Thymus (tissue), 11 donors: ENCODE measurements at regions not wholly inside any gene's neighbourhood (a gene's known extent, or its start where the extent isn't known, plus 50 kb on each side); places are given as distances from the start of the nearest gene placed in this dataset.
A peak's percentile ranks its signal among the peaks of the same experiment; 100 is the strongest.
"Not testable (repeated sequence)": the region's sequence is repeated elsewhere in the genome, so short reads cannot be mapped to it uniquely, and the experiment has no call there.

Experiments used
- DNase-seq, 9 donors: peaks; one replicate each; pipeline ENCODE4 v3.0.0-alpha.2; 2013; ENCODE audit warnings: low spot score in 9 of 9, low read depth in 6 of 9, missing footprints in 1 of 9
- H3K27ac ChIP-seq, 2 donors: one replicate each; pipeline ENCODE4 v1.5.1; 2013; ENCODE audit warnings: control low read depth in 1 of 2, low read depth in 1 of 2, low read length in 1 of 2, mild to moderate bottlenecking in 1 of 2, moderate library complexity in 1 of 2
- H3K27me3 ChIP-seq, 2 donors: one replicate each; pipeline ENCODE4 v1.5.1; 2013; ENCODE audit warnings: low read length in 1 of 2; ENCODE audit not compliant: control insufficient read depth in 2 of 2, insufficient read depth in 1 of 2
- H3K36me3 ChIP-seq, 2 donors: one replicate each; pipeline ENCODE4 v1.5.1; 2013; ENCODE audit warnings: low read length in 1 of 2, mild to moderate bottlenecking in 1 of 2, moderate library complexity in 1 of 2; ENCODE audit not compliant: control insufficient read depth in 2 of 2, insufficient read depth in 2 of 2
- H3K4me1 ChIP-seq, 2 donors: one replicate each; pipeline ENCODE4 v1.5.1; 2013; ENCODE audit warnings: low read length in 2 of 2; ENCODE audit not compliant: control insufficient read depth in 2 of 2, insufficient read depth in 2 of 2
- H3K4me3 ChIP-seq, 2 donors: one replicate each; pipeline ENCODE4 v1.5.1; 2013; ENCODE audit warnings: low read length in 2 of 2, control low read depth in 1 of 2, mild to moderate bottlenecking in 1 of 2
- H3K9me3 ChIP-seq, 2 donors: one replicate each; pipeline ENCODE4 v1.5.1; 2013; ENCODE audit warnings: low read length in 1 of 2, mild to moderate bottlenecking in 1 of 2; ENCODE audit not compliant: control insufficient read depth in 2 of 2, insufficient read depth in 1 of 2
- WGBS: extraction: QIAGEN DNeasy Blood & Tissue Kit; methylation state at CpG from one replicate; pipeline ENCODE4 v1.1.7; 2013; 5-methylcytosine and 5-hydroxymethylcytosine counted together
- donor health status: healthy.

GRCh38 chr20:23146181-23146580 lies 60.1 kb upstream of the CD93 start:
- Histone ChIP-seq H3K36me3 (no peaks in the 10 kb centered on the region), H3K4me1 (peaks cover 7 to 41% of the 10 kb centered on the region in 2 donors), H3K27ac (no peak overlapping the region), H3K9me3 (no peaks in the 10 kb centered on the region), H3K4me3 (no peak overlapping the region), H3K27me3 (no peaks in the 10 kb centered on the region)
- no peak for DNase-seq
- WGBS = 98% methylated on average over 9 of the region's 9 CpGs

- no peak overlapping the region for H3K27ac ChIP-seq
- no peaks in the 10 kb centered on the region for H3K27me3 ChIP-seq
- H3K4me1 ChIP-seq = peaks cover 0 to 32% of the 10 kb centered on the region in 2 donors
- no peak overlapping the region for H3K4me3 ChIP-seq
- WGBS = 97% methylated on average over 9 of the region's 9 CpGs
- H3K36me3 ChIP-seq = no peaks in the 10 kb centered on the region
- DNase-seq = no peak
- H3K9me3 ChIP-seq = no peaks in the 10 kb centered on the region
Measured at GRCh38 chr20:23145281-23145700, 59.2 kb upstream of the CD93 start.

GRCh38 chr20:23144856-23145255 lies 58.7 kb upstream of the CD93 start:
- no peak overlapping the region for H3K27ac ChIP-seq
- H3K36me3 ChIP-seq = no peaks in the 10 kb centered on the region
- no peaks in the 10 kb centered on the region for H3K9me3 ChIP-seq
- DNase-seq = no peak
- peaks cover 0 to 28% of the 10 kb centered on the region in 2 donors for H3K4me1 ChIP-seq
- no peaks in the 10 kb centered on the region for H3K27me3 ChIP-seq
- 93% methylated on average over 7 of the region's 7 CpGs for WGBS
- H3K4me3 ChIP-seq = no peak overlapping the region

GRCh38 chr20:23143986-23144690 lies 58.0 kb upstream of the CD93 start:
- H3K36me3 ChIP-seq = no peaks in the 10 kb centered on the region
- H3K27ac ChIP-seq = no peak overlapping the region
- H3K27me3 ChIP-seq = no peaks in the 10 kb centered on the region
- WGBS = 96% methylated on average over 8 of the region's 8 CpGs
- peaks cover 0 to 23% of the 10 kb centered on the region in 2 donors for H3K4me1 ChIP-seq
- no peaks in the 10 kb centered on the region for H3K9me3 ChIP-seq
- H3K4me3 ChIP-seq = no peak overlapping the region
- DNase-seq = no peak

- WGBS = 7% methylated on average over 5 of the region's 5 CpGs
- Histone ChIP-seq H3K4me1 (peaks cover 0 to 24% of the 10 kb centered on the region in 2 donors), H3K36me3 (no peaks in the 10 kb centered on the region), H3K4me3 (no peak overlapping the region), H3K27ac (no peak overlapping the region), H3K27me3 (no peaks in the 10 kb centered on the region), H3K9me3 (no peaks in the 10 kb centered on the region)
- DNase-seq = peak in 1 of 9 donors; percentile 38
Measured at GRCh38 chr20:23143098-23143497, 57.0 kb upstream of the CD93 start.

GRCh38 chr20:23142162-23143050 lies 56.3 kb upstream of the CD93 start:
- Histone ChIP-seq H3K27ac (peak overlapping the region in 1 of 2 donors; percentile 10), H3K9me3 (no peaks in the 10 kb centered on the region), H3K36me3 (no peaks in the 10 kb centered on the region), H3K4me3 (no peak overlapping the region), H3K4me1 (peaks cover 0 to 24% of the 10 kb centered on the region in 2 donors), H3K27me3 (no peaks in the 10 kb centered on the region)
- 82% methylated on average over 16 of the region's 16 CpGs for WGBS
- no peak for DNase-seq

- Histone ChIP-seq H3K27me3 (no peaks in the 10 kb centered on the region), H3K9me3 (no peaks in the 10 kb centered on the region), H3K36me3 (no peaks in the 10 kb centered on the region), H3K4me1 (peaks cover 0 to 24% of the 10 kb centered on the region in 2 donors), H3K27ac (no peak overlapping the region), H3K4me3 (no peak overlapping the region)
- no peak for DNase-seq
- WGBS = 95% methylated on average over 10 of the region's 10 CpGs
Measured at GRCh38 chr20:23141450-23142161, 55.5 kb upstream of the CD93 start.

GRCh38 chr20:23140991-23141390 lies 54.9 kb upstream of the CD93 start:
- H3K36me3 ChIP-seq = no peaks in the 10 kb centered on the region
- 96% methylated on average over 5 of the region's 5 CpGs for WGBS
- no peak for DNase-seq
- H3K27me3 ChIP-seq = no peaks in the 10 kb centered on the region
- H3K27ac ChIP-seq = no peak overlapping the region
- peaks cover 0 to 24% of the 10 kb centered on the region in 2 donors for H3K4me1 ChIP-seq
- H3K9me3 ChIP-seq = no peaks in the 10 kb centered on the region
- H3K4me3 ChIP-seq = no peak overlapping the region

- not testable (repeated sequence) for H3K9me3 ChIP-seq, H3K27me3 ChIP-seq, H3K4me3 ChIP-seq, H3K27ac ChIP-seq, DNase-seq, H3K36me3 ChIP-seq
- 90% methylated on average over 1 of the region's 1 CpG for WGBS
- peaks cover 0 to 24% of the 10 kb centered on the region in 2 donors for H3K4me1 ChIP-seq
Measured at GRCh38 chr20:23139984-23140383, 53.9 kb upstream of the CD93 start.
